ENCODE measurements at regions not wholly inside any gene's neighbourhood (a gene's known extent, or its start where the extent isn't known, plus 50 kb on each side); places are given as distances from the start of the nearest gene placed in this dataset.

- intact Hi-C loops (cut with micrococcal nuclease), result no loop called here
- DNase-seq (no peak), ATAC-seq (no peak)
Measured at GRCh38 chr5:21225223-21226064, 1237.4 kb upstream of the CDH18 start.

DNA sequence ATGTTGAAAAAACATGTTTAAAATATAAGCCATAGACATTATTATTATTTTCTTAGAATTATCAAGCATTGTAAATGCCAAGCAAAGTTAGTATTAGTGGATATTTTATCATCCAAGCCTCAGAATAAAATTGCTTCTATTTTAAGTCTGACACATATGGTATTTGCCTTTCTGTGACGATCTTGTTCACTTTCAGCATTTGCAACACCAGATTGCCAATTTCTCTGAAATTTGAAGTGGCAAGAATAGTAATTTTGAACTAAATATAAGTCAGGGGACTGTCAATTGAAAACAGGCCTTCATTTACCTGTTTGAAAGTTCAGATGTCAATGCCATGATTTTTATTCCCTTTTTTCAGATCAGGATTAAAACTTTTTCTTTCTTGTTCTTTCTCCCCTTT lies 1233.6 kb upstream of the CDH18 start:
- DNase-seq, result no peak
- ATAC-seq, result no peak
- intact Hi-C loops (cut with micrococcal nuclease), result no loop called here

DNA sequence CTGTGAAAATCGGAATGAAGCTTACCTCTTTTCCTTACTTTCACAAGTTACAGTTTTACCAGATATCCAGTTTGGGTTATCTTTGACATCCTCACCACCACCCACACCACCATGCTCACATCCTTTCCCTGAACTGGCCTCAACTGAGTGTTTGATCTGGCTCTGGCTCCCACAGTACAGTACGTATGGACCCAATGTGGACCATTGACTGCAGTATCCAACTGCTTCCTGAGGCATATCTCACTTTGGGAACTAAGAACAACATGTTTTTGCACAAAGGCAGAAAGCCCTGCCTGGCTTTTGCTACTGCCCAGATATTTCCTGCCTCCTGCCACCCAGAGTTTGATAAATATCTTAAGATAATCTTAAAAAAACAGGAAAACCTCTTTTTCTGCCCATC lies 1232.0 kb upstream of the CDH18 start:
- no peak for ATAC-seq
- DNase-seq, result no peak
- intact Hi-C loops (cut with micrococcal nuclease), result no loop called here

DNA sequence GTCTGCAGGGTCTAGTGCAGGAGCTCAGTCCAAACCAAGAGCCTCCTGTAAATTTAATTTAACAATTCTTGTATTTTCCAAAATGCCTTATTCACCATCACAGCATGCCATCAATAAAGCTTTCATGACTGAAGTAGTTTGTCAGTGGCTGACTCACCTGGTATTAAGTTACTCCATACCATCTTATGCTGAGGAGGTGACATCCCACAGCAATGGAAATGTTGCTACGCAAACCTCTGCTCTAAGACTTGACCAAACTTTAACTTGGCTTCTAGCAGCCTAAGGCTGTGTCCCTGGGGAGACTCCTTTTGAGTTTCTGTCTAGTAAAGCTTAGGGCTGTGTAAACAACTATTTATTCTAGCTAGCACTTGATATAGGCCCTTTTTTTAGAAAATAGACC lies 1231.3 kb upstream of the CDH18 start:
- ATAC-seq (no peak), DNase-seq (no peak)
- intact Hi-C loops (cut with micrococcal nuclease), result no loop called here

DNA sequence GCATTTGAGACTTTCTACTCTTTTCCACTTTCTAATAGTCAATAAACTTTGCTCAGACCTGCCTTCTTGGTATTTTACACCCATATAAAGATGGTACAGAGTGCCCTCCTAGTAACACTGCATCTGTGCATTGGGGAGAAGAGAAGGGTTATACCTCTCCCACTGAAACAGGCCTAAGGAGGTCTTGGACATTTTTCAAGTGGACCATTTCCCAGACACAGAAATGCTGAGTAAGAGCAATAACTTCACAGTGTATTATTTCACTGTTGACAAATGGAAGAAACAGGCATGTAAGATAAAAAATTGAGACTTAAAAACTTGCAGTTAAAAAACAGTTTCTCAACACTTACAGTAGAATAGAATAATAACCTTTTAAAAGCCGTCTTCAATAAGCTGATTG lies 1224.0 kb upstream of the CDH18 start:
- ATAC-seq, result no peak
- no peak for DNase-seq
- intact Hi-C loops (cut with micrococcal nuclease), result no loop called here

DNA sequence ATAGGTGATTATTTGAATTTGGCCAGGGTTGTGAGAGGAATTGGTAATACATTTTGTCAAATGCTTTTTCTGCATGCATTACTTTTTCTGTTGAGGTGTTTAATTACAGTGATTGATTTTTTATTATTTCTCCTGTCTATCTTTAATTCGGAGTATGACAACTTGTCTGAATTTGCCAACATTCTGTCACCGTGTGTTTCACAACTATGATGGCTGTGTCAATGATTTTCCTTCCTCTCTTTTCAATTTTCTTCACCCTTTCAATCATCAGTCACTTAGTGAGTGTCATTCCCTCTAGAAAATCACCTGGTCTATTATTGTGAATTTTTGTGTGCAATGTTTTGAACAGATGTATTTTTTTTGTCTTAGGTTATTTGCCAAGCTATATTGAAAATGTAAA lies 1221.4 kb upstream of the CDH18 start:
- intact Hi-C loops (cut with micrococcal nuclease), result no loop called here
- no peak for ATAC-seq
- no peak for DNase-seq

- no peak for ATAC-seq
- intact Hi-C loops (cut with micrococcal nuclease), result no loop called here
Measured at GRCh38 chr5:21199087-21199486, 1211.1 kb upstream of the CDH18 start.

GRCh38 chr5:21195145-21195544 lies 1207.1 kb upstream of the CDH18 start:
- ATAC-seq (no peak), DNase-seq (no peak)
- intact Hi-C loops (cut with micrococcal nuclease), result no loop called here

More at GRCh38 chr5:21199087-21199486, 1211.1 kb upstream of the CDH18 start:
- no peak for DNase-seq

- DNase-seq (no peak), ATAC-seq (no peak)
- intact Hi-C loops (cut with micrococcal nuclease), result no loop called here
Measured at GRCh38 chr5:21185536-21185935, 1197.5 kb upstream of the CDH18 start.

- intact Hi-C loops (cut with micrococcal nuclease), result no loop called here
- ATAC-seq (no peak), DNase-seq (no peak)
Measured at GRCh38 chr5:21184581-21184980, 1196.6 kb upstream of the CDH18 start.

DNA sequence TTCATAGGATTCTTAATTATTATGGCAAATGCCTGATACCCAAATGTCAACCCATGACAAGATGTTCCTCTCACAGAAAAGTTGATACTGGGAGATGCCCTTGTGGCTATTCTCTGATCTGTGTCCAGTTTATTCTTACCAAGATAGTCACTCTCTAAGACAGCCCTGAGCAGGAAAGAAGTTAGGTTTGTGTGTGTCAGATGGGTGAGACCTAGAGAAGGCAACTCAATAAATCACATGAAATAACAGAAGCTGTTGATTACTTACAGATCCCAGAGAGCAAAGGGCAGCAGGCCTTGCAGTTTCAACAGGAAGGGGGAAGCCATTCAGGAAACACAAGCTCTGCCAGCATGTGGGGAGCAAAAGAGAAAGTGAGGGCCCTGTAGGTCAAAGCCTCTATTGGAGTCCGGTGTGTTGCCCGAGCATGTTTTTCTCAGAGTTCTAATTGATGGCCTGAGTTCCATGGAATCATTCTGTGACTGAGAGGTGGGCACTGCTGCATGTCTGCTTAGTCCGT lies 1193.7 kb upstream of the CDH18 start:
- no peak for DNase-seq
- no peak for ATAC-seq
- intact Hi-C loops (cut with micrococcal nuclease), result no loop called here

- ATAC-seq, result no peak
- no peak for DNase-seq
- intact Hi-C loops (cut with micrococcal nuclease), result no loop called here
Measured at GRCh38 chr5:21173526-21173925, 1185.5 kb upstream of the CDH18 start.

- DNase-seq (no peak), ATAC-seq (no peak)
- intact Hi-C loops (cut with micrococcal nuclease), result no loop called here
Measured at GRCh38 chr5:21173036-21173435, 1185.0 kb upstream of the CDH18 start.

- intact Hi-C loops (cut with micrococcal nuclease), result no loop called here
- DNase-seq, result no peak
- ATAC-seq, result no peak
Measured at GRCh38 chr5:21171038-21171437, 1183.0 kb upstream of the CDH18 start.

DNA sequence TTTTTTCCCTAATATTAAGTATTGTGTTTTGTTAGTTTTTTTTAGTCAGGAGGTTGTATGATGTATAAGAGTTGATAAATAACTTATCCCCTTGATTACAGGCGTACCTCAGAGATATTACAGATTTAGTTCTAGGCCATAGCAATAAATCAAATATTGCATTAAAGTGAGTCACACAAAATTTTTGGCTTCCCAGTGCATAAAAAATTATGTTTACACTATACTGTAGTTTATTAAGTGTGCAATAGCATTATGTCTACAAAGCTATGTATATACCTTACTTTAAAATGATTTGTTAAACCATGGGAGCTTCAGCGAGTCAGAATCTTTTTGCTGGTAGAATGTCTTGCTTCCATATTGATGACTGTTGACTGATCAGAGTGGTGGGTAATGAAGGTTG lies 1180.6 kb upstream of the CDH18 start:
- DNase-seq (no peak), ATAC-seq (no peak)
- intact Hi-C loops (cut with micrococcal nuclease), result no loop called here

DNA sequence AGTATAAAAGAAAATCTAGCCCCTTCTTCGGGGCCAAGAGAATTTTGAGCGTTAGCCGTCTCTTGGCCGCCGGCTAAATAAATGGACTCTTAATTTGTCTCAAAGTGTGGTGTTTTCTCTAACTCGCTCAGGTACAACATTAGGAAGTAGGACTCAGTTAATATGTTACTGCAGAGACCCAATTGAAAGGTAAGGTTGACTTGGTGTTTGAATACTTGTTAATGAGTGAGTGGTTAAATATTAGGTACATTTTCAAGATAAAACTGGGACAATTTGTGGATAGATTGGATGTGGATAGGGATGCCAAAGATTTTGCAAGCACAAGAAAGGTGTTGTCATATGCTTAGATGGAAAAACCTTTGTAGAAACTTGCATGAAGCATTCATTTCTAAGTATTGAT lies 1177.3 kb upstream of the CDH18 start:
- intact Hi-C loops (cut with micrococcal nuclease), result no loop called here
- DNase-seq (no peak), ATAC-seq (no peak)

DNA sequence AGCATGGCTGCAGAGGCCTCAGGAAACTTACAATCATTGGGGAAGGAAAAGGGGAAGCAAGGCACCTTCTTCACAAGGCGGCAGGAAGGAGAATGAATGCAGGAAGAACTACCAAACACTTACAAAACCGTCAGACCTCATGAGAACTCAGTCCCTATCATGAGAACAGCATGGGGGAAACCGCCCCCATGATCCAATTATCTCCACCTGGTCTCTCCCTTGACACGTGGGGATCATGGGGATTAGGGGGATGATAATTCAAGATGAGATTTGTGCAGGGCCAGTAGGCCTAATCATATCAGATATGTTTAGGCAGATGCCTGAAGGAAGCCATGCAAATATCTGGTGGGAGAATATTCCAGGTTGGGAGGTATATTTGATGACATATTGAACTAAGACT lies 1176.4 kb upstream of the CDH18 start:
- no peak for DNase-seq
- ATAC-seq, result no peak
- intact Hi-C loops (cut with micrococcal nuclease), result no loop called here

DNA sequence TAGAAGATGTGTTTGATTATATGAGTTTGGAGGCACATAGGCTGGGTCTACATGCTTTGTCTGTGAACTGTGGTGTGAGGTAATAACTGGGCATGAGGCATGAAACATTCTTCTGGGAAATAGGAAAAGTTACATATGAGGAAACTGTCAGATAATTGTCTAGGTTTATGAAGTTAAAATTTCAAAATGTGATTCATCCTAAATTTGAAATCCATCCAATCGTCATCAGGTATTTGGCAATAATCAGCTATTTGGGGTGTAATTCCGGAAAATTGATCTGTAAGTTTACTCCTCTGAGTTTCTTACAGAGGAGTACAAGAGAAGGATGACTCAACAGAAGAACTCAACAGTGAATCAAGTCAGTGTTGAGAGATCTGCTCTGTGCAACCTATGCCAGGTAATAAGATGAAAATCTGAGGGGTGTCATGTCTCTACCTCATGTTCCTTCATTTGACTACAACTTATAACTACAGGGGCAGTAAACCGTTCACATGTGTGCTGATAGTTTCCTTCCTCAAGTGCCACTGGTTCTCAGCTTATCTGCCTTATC lies 1171.6 kb upstream of the CDH18 start:
- ATAC-seq, result no peak
- DNase-seq, result no peak
- intact Hi-C loops (cut with micrococcal nuclease), result no loop called here

DNA sequence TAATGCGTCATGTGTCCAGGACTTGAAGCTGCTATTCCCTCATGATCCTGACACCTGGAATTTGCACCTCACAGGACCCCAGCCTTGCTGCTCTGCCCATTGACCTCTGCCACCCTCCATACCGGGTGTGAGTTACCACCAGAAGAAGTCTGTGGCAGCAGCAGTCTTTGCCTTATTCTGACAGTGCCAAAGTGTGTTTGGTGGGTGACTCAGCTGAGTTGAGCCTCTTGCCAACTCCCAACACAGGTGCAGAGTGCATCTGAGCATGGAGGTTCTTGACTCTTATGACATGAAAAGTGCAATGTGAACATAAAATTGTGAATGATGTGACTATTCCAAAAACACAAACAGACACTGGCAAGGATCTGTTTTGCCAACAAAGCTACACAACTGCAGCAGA lies 1166.5 kb upstream of the CDH18 start:
- intact Hi-C loops (cut with micrococcal nuclease), result no loop called here
- ATAC-seq (no peak), DNase-seq (no peak)

- DNase-seq (no peak), ATAC-seq (no peak)
- intact Hi-C loops (cut with micrococcal nuclease), result no loop called here
Measured at GRCh38 chr5:21152611-21153010, 1164.6 kb upstream of the CDH18 start.

DNA sequence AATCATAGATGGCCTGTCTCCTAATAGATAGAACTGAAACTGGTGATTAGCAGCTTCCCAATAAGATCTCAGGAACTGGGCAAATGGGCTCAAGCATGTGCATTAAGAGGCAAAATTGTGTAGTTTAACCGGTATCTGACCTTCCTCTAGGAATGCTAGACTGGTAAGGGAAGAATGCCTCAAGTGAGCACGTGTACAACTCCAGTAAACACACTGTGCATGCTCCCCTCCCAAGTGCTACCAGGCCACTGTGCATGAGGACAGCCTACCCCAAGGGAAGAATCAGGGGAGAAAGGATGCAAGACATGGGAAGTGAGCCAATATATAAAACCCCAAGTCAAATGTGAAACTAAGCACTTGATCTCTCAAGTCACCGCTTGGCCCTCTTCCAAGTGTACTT lies 1157.4 kb upstream of the CDH18 start:
- no peak for DNase-seq
- ATAC-seq, result no peak

More for the DNA sequence above, 1157.4 kb upstream of the CDH18 start:
- intact Hi-C loops (cut with micrococcal nuclease), result no loop called here
